ENCODE measurements at regions not wholly inside any gene's neighbourhood (a gene's known extent, or its start where the extent isn't known, plus 50 kb on each side); places are given as distances from the start of the nearest gene placed in this dataset.
"Not testable (repeated sequence)": the region's sequence is repeated elsewhere in the genome, so short reads cannot be mapped to it uniquely, and the experiment has no call there.

DNA sequence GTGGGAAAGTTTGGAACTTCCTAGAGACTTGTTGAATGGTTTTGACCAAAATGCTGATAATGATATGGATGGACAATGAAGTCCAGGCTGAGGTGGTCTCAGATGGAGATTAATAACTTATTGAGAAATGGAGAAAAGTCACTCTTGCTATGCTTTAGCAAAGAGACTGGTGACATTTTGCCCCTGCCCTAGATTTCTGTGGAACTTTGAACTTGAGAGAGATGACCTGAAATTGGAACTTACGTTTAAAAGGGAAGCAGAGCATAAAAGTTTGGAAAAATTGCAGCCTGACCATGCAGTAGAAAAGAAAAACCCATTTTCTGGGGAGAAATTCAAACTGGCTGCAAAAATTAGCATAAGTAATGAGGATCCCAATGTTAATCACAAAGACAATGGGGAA, 55.5 kb upstream of the TNFSF10 start:
- TF ChIP-seq, protein P1, sequence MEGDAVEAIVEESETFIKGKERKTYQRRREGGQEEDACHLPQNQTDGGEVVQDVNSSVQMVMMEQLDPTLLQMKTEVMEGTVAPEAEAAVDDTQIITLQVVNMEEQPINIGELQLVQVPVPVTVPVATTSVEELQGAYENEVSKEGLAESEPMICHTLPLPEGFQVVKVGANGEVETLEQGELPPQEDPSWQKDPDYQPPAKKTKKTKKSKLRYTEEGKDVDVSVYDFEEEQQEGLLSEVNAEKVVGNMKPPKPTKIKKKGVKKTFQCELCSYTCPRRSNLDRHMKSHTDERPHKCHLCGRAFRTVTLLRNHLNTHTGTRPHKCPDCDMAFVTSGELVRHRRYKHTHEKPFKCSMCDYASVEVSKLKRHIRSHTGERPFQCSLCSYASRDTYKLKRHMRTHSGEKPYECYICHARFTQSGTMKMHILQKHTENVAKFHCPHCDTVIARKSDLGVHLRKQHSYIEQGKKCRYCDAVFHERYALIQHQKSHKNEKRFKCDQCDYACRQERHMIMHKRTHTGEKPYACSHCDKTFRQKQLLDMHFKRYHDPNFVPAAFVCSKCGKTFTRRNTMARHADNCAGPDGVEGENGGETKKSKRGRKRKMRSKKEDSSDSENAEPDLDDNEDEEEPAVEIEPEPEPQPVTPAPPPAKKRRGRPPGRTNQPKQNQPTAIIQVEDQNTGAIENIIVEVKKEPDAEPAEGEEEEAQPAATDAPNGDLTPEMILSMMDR (conservative IDR thresholded peaks at IDR 0.05; ENCODE audit: low read depth, low read length), result not testable (repeated sequence)
- not testable (repeated sequence) for TF ChIP-seq EZH2phosphoT487 (IDR thresholded peaks at IDR 0.05; ENCODE audit: borderline replicate concordance, low read length); EZH2 (IDR thresholded peaks at IDR 0.05; ENCODE audit: low read length, unreplicated experiment)
